Hematopoietic multipotent progenitor cell treated with erythropoietin and hydrocortisone succinate and interleukin-3 and kit ligand, for 8 days (in vitro differentiated cells): ENCODE measurements at regions not wholly inside any gene's neighbourhood (a gene's known extent, or its start where the extent isn't known, plus 50 kb on each side); places are given as distances from the start of the nearest gene placed in this dataset.
A peak's percentile ranks its signal among the peaks of the same experiment; 100 is the strongest.
"Not testable (repeated sequence)": the region's sequence is repeated elsewhere in the genome, so short reads cannot be mapped to it uniquely, and the experiment has no call there.

Source experiments
- DNase-seq: peaks from one replicate; pipeline ENCODE4 v3.0.0-alpha.2; 2015

- no peak for DNase-seq
Measured at GRCh38 chr9:26562338-26562737, 330.3 kb downstream of the CAAP1 start.

DNA sequence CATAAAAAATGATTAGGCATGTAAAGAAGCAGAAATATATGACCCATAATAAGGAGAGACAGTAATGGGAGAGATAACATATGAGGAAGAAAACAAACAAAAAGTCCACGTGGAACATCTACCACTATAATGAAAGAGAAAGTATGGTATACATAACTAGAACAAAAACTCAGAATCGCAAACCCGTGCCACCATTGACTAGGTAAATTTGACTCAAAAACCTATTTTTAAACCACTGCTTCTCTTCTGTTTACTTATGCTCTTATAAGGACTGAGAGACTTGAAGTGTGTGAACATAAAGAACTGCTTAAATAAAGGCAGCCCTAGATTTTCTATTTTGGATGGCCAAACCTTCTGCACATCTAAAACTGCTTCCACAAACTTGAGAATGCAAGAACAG lies 330.7 kb downstream of the CAAP1 start:
- no peak for DNase-seq

DNA sequence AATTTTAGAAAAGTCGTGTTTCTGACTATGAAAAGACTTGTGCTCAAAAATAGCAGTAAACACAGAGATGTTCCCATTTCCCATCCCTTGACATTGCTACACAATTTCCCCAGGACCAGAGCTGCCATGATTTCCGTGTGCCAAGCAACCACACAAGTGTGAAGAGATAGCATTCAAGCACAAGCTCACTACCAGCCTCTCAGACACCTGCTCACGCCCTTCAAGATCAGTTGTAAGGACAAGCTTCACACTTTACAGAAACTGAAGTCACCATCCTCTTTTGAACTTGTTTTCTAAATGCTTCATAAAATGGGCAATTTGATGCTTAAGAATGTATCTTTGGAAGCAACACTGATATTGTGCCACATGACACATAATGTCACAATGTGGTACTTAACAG lies 333.1 kb downstream of the CAAP1 start:
- DNase-seq = no peak

GRCh38 chr9:26551971-26552370 lies 340.6 kb downstream of the CAAP1 start:
- DNase-seq = no peak

DNA sequence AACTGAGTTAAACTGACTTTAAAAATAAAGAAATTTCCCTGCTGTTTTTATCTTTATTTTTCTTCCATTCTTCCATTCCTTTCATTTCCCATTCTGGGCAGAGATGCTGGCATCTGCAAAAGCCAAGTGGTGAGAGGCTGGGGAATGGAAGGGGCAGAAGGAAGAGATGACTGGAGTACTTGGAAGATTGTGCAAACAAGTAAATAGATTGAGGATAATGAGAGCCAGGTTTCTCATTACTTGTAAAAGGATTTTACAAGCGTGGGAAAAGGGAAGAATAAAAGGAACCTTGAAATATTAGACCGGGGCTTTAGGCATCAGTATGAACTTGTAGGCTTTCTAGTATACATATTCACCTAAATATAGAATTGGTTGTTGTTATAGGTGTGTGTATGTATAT lies 341.2 kb downstream of the CAAP1 start:
- DNase-seq = no peak

DNA sequence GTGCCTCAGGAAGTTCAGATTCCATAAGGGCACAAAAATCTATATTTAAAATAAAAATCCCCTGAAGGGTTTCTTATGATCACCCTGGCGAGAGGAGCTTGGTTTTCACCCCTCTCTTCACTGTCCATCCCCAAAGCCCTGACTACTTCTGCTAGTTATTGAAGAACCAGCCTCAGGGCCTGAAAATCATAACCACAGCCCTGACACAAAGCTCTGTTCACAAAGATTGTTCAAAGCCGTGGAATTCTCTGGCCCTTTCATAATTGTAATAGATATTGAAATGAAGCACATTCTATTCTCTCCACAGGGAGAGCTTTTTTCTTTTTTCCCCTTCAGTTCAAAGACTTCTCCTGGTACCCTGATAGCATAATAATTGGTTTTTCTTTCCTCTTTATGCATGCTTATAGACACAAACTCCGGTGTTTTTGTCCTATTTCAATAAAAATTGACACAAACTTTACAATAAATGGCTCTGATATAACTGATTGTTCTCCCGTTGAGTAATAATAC lies 343.8 kb downstream of the CAAP1 start:
- no peak for DNase-seq

DNA sequence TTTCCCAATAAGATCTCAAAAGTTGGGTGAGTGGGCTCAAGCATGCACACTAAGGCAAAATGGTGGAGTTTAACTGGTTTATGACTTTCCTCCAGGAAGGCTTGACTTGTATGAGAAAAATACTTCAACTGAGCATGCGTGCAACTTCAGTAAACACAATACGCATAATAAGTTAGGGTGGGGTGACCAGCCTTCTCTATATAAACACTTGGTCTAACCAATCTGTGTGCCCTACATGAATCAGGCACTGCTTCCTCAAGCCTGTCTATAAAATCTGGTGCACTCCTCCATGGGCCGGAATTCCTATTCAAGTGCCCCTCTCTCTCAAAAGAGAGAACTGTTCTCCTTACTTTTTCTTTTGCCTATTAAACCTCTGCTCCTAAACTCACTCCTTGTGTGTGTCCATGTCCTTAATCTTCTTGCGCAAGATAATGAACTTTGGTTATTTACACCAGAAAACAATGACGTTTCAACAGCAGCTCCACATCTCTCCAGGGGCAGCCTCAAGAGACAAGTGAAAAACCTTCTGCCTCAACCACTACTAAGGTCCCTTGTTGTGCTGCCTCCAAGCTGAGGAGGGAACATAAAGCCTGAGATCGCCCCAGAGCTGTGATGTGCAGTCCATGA lies 352.6 kb downstream of the CAAP1 start:
- no peak for DNase-seq

- no peak for DNase-seq
Measured at GRCh38 chr9:26537211-26537610, 355.4 kb downstream of the CAAP1 start.

DNA sequence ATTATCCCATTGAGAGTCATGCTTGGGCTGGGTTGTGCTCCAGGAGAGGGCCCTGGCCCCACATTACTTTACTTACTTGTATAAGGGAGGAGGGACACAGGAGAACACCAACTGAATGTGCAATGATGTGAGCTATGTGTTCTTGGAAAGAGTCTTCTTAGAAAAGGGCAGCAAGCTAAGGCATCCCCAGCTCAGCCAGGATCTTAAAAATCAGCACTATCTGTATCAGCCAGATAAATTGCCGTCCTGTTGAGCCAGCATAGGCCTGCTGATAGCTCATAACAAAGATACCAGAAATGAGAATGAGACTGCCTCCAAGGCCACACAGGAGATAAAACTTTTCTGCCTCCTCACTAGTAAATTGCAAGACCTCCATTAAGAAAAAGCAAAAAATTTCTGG lies 357.5 kb downstream of the CAAP1 start:
- peak; percentile 71 for DNase-seq

DNA sequence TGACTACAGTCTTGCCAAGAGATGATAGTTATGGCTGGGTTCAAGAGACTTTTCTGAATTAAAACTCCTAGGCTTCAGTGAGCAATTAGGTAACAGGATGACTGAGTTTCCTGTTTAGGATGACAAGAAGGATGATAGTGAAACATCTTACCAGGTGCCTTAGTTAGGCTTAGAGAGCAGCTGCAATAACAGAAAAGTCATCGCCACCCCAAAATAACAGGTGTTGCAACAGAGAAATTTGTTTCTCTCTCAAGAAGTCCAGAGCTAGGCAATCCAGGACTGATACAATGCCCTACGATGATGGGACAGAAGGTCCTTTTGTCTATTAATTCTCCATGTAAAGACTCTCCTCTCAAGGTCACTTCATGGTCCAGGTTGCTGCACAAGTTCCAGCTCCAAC lies 361.8 kb downstream of the CAAP1 start:
- no peak for DNase-seq

- DNase-seq = no peak
Measured at GRCh38 chr9:26527931-26528330, 364.7 kb downstream of the CAAP1 start.

- no peak for DNase-seq
Measured at GRCh38 chr9:26524267-26524666, 368.3 kb downstream of the CAAP1 start.

GRCh38 chr9:26523577-26523976 lies 369.0 kb downstream of the CAAP1 start:
- DNase-seq = no peak

GRCh38 chr9:26520141-26520540 lies 372.5 kb downstream of the CAAP1 start:
- no peak for DNase-seq

GRCh38 chr9:26516773-26517343 lies 375.7 kb downstream of the CAAP1 start:
- no peak for DNase-seq

DNA sequence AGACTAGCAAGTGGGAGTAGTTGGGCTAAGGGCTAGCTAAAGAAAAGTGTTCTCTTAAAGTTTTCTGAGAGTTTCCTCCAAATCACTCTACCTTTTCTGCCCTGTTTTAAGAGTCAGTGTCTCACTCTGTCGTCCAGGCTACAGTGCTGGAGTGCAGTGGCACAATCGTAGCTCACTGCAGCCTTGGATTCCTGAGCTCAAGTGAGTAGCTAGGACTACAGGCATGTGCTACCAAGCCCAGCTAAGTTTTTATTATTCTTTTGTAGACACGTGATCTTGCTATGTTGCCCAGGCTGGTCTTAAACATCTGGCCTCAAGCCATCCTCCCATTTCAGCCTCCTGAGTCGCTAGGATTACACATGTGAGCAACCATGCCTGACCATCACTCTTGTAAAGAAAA lies 378.9 kb downstream of the CAAP1 start:
- DNase-seq = no peak

DNA sequence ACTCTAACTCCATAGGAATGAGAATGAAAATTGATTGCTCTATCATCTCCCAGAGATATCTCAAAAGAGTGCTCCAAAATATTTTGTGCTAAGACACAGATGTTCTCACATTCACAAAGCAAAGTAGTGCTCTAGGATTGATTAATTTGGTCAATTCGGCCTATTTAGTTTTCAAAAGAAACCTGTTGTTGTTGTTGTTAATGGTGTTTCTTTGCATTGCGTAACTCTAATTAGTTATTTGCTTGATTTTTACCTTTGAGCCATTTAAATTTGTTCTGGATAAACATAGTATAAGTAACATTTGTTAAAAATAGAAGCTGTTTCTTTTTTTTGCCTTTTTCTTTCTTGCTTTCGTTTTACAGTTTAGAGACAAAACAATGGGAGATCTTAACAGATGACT lies 382.5 kb downstream of the CAAP1 start:
- no peak for DNase-seq

DNA sequence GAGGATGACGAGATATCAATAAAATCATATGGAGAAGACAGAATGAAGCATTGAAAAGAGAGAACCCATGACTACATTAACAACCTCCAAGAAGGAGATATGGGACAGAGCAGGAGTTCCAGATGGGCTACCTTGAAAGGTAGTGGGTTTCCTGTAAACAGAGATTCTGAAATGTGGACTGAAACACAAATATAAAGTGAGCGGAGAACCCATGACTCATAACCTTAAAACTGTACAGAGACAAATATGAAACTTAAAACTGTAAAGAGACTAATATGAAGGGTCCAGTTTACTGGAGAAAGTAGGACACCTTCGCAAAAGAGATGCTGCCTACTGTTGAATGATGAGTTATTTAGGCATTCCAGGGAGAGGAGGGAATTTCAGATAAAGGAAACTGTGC lies 383.7 kb downstream of the CAAP1 start:
- no peak for DNase-seq

DNA sequence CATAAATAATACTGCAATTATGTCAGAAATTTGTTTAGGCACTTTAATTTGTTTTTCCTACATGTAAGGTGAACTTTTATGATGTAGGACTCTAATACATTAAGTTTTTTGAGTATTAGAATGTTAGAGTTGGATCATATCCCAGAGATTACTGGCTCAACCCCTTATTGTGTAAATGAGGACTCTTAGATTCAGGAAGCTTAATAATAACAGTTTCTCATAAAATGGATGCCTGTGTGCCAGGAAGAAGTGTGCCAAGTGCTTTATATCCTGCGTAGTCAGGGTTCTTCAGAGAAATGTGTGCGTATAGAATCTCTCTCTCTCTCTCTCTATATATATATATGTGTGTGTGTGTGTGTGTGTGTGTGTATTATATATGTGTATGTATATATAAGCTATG lies 388.5 kb downstream of the CAAP1 start:
- DNase-seq = no peak

DNA sequence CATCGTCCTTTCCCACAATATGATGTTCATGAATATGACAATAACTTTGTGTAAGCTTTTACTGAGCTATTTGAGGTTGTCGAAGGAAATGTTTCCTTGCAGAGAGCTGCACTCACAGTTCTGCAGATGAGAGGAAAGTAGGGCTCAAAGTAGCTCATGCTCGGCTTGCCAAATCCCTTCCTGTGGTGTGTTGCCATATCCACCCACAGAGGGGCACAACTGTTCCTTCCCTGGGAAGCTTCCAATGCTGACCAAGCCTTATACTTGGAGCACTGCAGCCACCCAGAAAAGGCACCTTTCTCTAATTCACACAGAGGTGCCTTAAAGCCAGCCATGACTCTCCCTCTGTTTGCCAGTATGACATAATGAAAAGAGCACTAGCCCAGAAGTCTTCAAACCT lies 390.3 kb downstream of the CAAP1 start:
- DNase-seq = no peak

DNA sequence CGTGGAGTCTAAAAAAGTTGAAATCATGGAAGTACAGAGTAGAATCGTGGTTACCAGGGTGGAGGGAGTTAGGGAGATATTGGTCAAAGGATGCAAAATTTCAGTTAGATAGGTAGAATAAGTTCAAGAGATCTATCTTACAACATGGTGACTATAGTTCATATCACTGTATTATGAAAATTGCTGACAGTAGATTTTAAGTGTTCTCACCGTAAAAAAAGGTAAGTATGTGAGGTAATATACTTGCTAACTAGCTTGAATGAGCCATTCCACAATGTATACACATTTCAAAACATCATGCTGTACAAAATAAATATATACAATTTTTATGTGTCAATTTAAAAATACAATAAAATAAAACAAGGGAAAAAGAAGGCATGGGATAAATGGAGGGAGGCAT lies 392.1 kb downstream of the CAAP1 start:
- DNase-seq = no peak

DNA sequence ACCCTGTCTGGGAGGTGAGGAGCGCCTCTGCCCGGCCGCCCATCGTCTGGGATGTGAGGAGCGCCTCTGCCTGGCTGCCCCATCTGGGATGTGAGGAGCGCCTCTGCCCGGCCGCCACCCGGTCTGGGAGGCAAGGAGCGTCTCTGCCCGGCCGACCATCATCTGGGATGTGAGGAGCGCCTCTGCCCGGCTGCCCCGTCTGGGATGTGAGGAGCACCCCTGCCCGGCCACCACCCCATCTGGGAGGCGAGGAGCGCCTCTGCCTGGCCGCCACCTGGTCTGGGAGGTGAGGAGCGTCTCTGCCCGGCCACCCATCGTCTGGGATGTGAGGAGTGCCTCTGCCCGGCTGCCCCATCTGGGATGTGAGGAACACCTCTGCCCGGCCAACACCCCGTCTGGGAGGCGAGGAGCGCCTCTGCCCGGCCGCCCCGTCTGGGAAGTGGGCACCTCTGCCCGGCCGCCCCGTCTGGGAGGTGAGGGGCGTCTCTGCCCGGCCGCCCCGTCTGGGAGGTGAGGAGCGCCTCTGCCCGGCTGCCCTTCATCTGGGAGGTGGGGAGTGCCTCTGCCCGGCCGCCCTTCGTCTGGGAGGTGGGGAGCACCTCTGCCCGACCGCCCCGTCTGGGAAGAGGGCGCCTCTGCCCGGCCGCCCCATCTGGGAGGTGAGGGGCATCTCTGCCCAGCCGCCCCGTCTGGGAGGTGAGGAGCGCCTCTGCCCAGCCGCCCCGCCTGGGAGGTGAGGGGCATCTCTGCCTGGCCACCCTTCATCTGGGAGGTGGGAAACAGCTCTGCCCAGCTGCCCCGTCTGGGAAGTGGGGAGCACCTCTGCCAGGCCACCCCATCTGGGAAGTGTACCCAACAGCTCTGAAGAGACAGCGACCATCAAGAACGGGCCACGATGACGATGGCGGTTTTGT lies 399.7 kb downstream of the CAAP1 start:
- DNase-seq = not testable (repeated sequence)

GRCh38 chr9:26491922-26492607 lies 400.5 kb downstream of the CAAP1 start:
- DNase-seq = not testable (repeated sequence)
